Hematopoietic multipotent progenitor cell treated with erythropoietin and hydrocortisone succinate and interleukin-3 and kit ligand, for 6 days (in vitro differentiated cells): ENCODE measurements at regions not wholly inside any gene's neighbourhood (a gene's known extent, or its start where the extent isn't known, plus 50 kb on each side); places are given as distances from the start of the nearest gene placed in this dataset.
"Not testable (repeated sequence)": the region's sequence is repeated elsewhere in the genome, so short reads cannot be mapped to it uniquely, and the experiment has no call there.

Experiments
- DNase-seq: peaks from one replicate; pipeline ENCODE4 v3.0.0-alpha.2; 2015

- DNase-seq: no peak
These were observed 210.7 kb downstream of the EFCAB11 start for GRCh38 chr14:89743828-89744227.

GRCh38 chr14:89740241-89740640 lies 214.3 kb downstream of the EFCAB11 start:
- DNase-seq: no peak

GRCh38 chr14:89736881-89737280 lies 217.6 kb downstream of the EFCAB11 start:
- DNase-seq: no peak

GRCh38 chr14:89731396-89731933 lies 223.1 kb downstream of the EFCAB11 start:
- no peak for DNase-seq

- no peak for DNase-seq
These were observed 223.8 kb downstream of the EFCAB11 start for GRCh38 chr14:89730687-89731086.

GRCh38 chr14:89728964-89729363 lies 225.6 kb downstream of the EFCAB11 start:
- DNase-seq: no peak

GRCh38 chr14:89726226-89726625 lies 228.3 kb downstream of the EFCAB11 start:
- not testable (repeated sequence) for DNase-seq

GRCh38 chr14:89724628-89724960 lies 229.9 kb downstream of the EFCAB11 start:
- no peak for DNase-seq

- DNase-seq: no peak
These were observed 230.5 kb downstream of the EFCAB11 start for GRCh38 chr14:89723930-89724627.

- DNase-seq: no peak
These were observed 232.6 kb downstream of the EFCAB11 start for GRCh38 chr14:89721956-89722355.

- peak; percentile 77 for DNase-seq
These were observed 233.5 kb downstream of the EFCAB11 start for GRCh38 chr14:89720741-89721729.

GRCh38 chr14:89720076-89720687 lies 234.3 kb downstream of the EFCAB11 start:
- DNase-seq: no peak

GRCh38 chr14:89719366-89720075 lies 235.0 kb downstream of the EFCAB11 start:
- DNase-seq: peak; percentile 67

GRCh38 chr14:89708982-89709625 lies 245.4 kb downstream of the EFCAB11 start:
- DNase-seq: no peak

GRCh38 chr14:89707086-89707485 lies 247.4 kb downstream of the EFCAB11 start:
- no peak for DNase-seq

- DNase-seq: no peak
These were observed 251.7 kb downstream of the EFCAB11 start for GRCh38 chr14:89702876-89703200.

GRCh38 chr14:89702073-89702875 lies 252.3 kb downstream of the EFCAB11 start:
- no peak for DNase-seq

- DNase-seq: peak; percentile 81
These were observed 253.1 kb downstream of the EFCAB11 start for GRCh38 chr14:89701211-89702043.

GRCh38 chr14:89700801-89701200 lies 253.7 kb downstream of the EFCAB11 start:
- DNase-seq: no peak

- DNase-seq: no peak
These were observed 255.5 kb downstream of the EFCAB11 start for GRCh38 chr14:89699071-89699470.
